MCF 10A (cell line): ENCODE measurements at regions not wholly inside any gene's neighbourhood (a gene's known extent, or its start where the extent isn't known, plus 50 kb on each side); places are given as distances from the start of the nearest gene placed in this dataset.

Source experiments
- BruUV-seq: library from RNA; stranded (reverse); fragments of 400-500 nt; replicated peaks from 2 replicates; lab custom pipeline; 2021; lab: Mats Ljungman, UMichigan
- CTCF ChIA-PET: fragments of 300-600 bp; sonication (Branson Sonifier 250); formaldehyde crosslinking; extraction: SDS; loops from one replicate; lab custom pipeline; 2021; ENCODE audit warnings: antibody characterized with exemption, inconsistent platforms; lab: Yijun Ruan, JAX
- POLR2A ChIA-PET: fragments of 300-600, 350-650 bp; sonication (Branson Sonifier 250); formaldehyde crosslinking; extraction: SDS; loops from one replicate; lab custom pipeline; 2020; ENCODE audit warnings: antibody characterized with exemption, inconsistent platforms; lab: Yijun Ruan, JAX
- DNase-seq: peaks from one replicate; pipeline ENCODE4 v3.0.0-alpha.2; 2018; ENCODE audit not compliant: unreplicated experiment
- H3K27ac Mint-ChIP-seq: one replicate; pipeline ENCODE4 v1.8.0; 2022; ENCODE audit warnings: mild to moderate bottlenecking, low read depth, mixed read lengths; ENCODE audit not compliant: unreplicated experiment
- H3K27me3 Mint-ChIP-seq: one replicate; pipeline ENCODE4 v1.8.0; 2022; ENCODE audit warnings: mixed read lengths; ENCODE audit not compliant: insufficient read depth, unreplicated experiment
- H3K36me3 Mint-ChIP-seq: one replicate; pipeline ENCODE4 v1.8.0; 2022; ENCODE audit warnings: mild to moderate bottlenecking, moderate library complexity, mixed read lengths; ENCODE audit not compliant: insufficient read depth, unreplicated experiment
- H3K4me1 Mint-ChIP-seq: one replicate; pipeline ENCODE4 v1.8.0; 2022; ENCODE audit warnings: mixed read lengths; ENCODE audit not compliant: insufficient read depth, unreplicated experiment
- H3K4me3 Mint-ChIP-seq: one replicate; pipeline ENCODE4 v1.8.0; 2022; ENCODE audit warnings: mild to moderate bottlenecking, moderate library complexity, mixed read lengths; ENCODE audit not compliant: unreplicated experiment
- H3K9me3 Mint-ChIP-seq: one replicate; pipeline ENCODE4 v1.8.0; 2022; ENCODE audit warnings: mixed read lengths; ENCODE audit not compliant: unreplicated experiment
- intact Hi-C: fragments of 100-400 bp; cut with micrococcal nuclease; formaldehyde crosslinking; loops from 2 replicates; pipeline ENCODE4 v1.14.1; 2022
- TF ChIP-seq, protein P1 (sequence below): fragments of 200-600 bp; IDR thresholded peaks from one replicate; pipeline ENCODE4 v1.8.0; 2022; ENCODE audit warnings: antibody characterized with exemption, mild to moderate bottlenecking; ENCODE audit not compliant: unreplicated experiment

DNA sequence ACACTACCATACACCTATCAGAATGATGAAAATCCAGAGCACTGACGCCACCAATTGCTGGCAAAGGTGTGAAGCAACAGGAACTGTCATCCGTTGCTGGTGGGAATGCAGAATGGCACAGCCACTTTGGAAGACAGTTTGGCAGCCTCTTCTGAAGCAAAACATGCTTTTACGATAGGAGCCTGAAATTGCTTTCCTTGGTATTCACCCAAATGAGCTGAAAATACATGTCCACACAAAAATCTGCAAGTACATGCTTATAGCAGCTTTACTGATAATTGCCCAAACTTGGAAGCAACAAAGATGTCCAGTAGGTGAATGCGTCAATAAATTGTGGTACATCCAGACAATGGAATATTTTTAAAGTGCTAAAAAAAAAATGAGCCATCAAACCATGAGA lies 322.8 kb upstream of the FAT1 start:
- Mint-ChIP-seq H3K4me3 (no peak overlapping the region), H3K36me3 (no peaks in the 10 kb centered on the region), H3K27ac (no peak overlapping the region), H3K27me3 (no peaks in the 10 kb centered on the region), H3K4me1 (no peaks in the 10 kb centered on the region), H3K9me3 (no peaks in the 10 kb centered on the region)
- DNase-seq, result no peak
- TF ChIP-seq, protein P1, sequence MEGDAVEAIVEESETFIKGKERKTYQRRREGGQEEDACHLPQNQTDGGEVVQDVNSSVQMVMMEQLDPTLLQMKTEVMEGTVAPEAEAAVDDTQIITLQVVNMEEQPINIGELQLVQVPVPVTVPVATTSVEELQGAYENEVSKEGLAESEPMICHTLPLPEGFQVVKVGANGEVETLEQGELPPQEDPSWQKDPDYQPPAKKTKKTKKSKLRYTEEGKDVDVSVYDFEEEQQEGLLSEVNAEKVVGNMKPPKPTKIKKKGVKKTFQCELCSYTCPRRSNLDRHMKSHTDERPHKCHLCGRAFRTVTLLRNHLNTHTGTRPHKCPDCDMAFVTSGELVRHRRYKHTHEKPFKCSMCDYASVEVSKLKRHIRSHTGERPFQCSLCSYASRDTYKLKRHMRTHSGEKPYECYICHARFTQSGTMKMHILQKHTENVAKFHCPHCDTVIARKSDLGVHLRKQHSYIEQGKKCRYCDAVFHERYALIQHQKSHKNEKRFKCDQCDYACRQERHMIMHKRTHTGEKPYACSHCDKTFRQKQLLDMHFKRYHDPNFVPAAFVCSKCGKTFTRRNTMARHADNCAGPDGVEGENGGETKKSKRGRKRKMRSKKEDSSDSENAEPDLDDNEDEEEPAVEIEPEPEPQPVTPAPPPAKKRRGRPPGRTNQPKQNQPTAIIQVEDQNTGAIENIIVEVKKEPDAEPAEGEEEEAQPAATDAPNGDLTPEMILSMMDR, result no peak
- POLR2A ChIA-PET, result interaction anchor here (0.6 kb wide), 1 partner anchor 71 kb away, joined by 3 read pairs; no protein-coding TSS in a partner anchor
- intact Hi-C loops, result no loop called here
- CTCF ChIA-PET, result no interaction called here
- BruUV-seq, result no TSS peak

DNA sequence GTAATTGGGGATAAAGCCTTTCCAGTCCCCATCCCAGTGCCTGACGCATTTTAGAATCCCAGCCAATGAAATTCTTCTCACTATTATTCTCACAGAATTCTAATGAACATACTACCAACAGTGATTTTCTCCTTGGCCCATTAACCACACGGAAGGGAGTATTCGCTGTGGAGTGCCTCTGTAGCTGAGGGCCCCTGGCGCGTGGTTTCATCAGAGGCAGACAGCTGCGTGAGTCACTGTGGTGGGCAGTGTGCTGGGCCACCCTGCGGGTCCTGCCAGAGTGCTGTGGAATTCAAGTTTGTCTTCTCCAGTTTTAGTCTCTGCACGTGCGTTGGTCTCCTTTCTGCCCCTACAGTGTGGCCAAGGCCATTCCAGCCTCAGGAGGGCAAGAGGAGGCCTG lies 335.4 kb upstream of the FAT1 start:
- no peaks in the 10 kb centered on the region for H3K4me1 Mint-ChIP-seq
- no TSS peak for BruUV-seq
- CTCF ChIA-PET, result no interaction called here

DNA sequence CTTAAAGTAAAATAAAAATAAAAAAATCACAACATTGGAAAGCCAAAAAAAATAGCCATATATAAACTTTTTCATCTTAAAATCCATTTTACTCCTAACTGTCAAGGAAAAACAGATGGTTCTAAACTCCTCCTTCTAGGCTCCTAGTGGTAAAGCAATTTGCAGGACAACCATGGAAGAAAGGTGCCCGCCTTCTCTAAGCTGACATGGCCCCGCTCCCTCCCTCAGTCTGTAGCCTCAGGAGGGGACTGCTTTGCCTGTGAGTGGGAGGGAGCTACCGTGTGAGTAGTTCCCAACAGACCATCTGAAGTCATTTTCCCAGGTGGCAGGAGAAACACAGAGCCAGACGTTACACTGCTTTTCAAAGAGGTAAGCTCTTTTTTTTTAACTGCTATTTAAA lies 336.2 kb upstream of the FAT1 start:
- H3K4me3 Mint-ChIP-seq, result no peak overlapping the region
- DNase-seq, result no peak
- ChIA-PET POLR2A (no interaction called here), CTCF (interaction anchor here (0.6 to 0.7 kb wide), 2 partner anchors 32 to 353 kb away, joined by 3 read pairs; no protein-coding TSS in a partner anchor)
- TF ChIP-seq, protein P1, result no peak
- no peak overlapping the region for H3K27ac Mint-ChIP-seq
- no peaks in the 10 kb centered on the region for H3K36me3 Mint-ChIP-seq
- BruUV-seq, result no TSS peak
- intact Hi-C loops, result no loop called here
- no peaks in the 10 kb centered on the region for H3K9me3 Mint-ChIP-seq
- no peaks in the 10 kb centered on the region for H3K4me1 Mint-ChIP-seq
- H3K27me3 Mint-ChIP-seq, result no peaks in the 10 kb centered on the region

More for the DNA sequence above, 335.4 kb upstream of the FAT1 start:
- intact Hi-C loops, result no loop called here
- TF ChIP-seq, protein P1, result no peak
- no peaks in the 10 kb centered on the region for H3K27me3 Mint-ChIP-seq
- H3K9me3 Mint-ChIP-seq, result no peaks in the 10 kb centered on the region
- H3K4me3 Mint-ChIP-seq, result no peak overlapping the region
- H3K27ac Mint-ChIP-seq, result no peak overlapping the region
- H3K36me3 Mint-ChIP-seq, result no peaks in the 10 kb centered on the region
- POLR2A ChIA-PET, result interaction anchor here (0.6 kb wide), 1 partner anchor 1145 kb away, joined by 3 read pairs; no protein-coding TSS in a partner anchor
- DNase-seq, result no peak

DNA sequence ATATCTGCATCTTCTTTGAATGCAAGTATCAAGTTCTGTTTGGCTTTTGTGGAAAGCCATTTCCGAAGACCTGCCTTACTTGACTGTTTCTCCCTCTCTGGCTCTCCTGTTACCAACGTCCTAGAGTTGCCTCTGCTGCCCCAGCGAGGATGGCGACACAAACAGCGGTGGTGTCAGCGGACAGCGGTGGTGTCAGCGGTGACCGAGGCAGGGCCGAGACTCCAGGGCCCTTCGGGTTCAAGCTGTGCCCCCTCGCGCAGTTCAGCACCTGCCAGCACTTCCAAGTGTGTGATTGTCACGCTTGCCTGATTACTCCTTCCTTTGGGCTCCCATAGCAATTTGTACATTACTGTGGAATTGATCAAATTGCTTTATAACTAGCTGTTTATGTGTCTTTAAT lies 336.9 kb upstream of the FAT1 start:
- intact Hi-C loops, result no loop called here
- BruUV-seq, result no TSS peak
- Mint-ChIP-seq H3K27me3 (no peaks in the 10 kb centered on the region), H3K36me3 (no peaks in the 10 kb centered on the region), H3K4me1 (peaks cover 3% of the 10 kb centered on the region), H3K27ac (no peak overlapping the region), H3K4me3 (no peak overlapping the region), H3K9me3 (no peaks in the 10 kb centered on the region)
- CTCF ChIA-PET, result interaction anchor here (0.7 kb wide), 1 partner anchor 31 kb away, joined by 3 read pairs; no protein-coding TSS in a partner anchor
- TF ChIP-seq, protein P1, result no peak
- POLR2A ChIA-PET, result no interaction called here
- DNase-seq, result no peak
